Common myeloid progenitor, CD34-positive (primary cell): ENCODE measurements at regions not wholly inside any gene's neighbourhood (a gene's known extent, or its start where the extent isn't known, plus 50 kb on each side); places are given as distances from the start of the nearest gene placed in this dataset.

Source experiments
- CTCF ChIA-PET: fragments of 350-600 bp; sonication (Branson Sonifier 250); formaldehyde crosslinking; loops from one replicate; lab custom pipeline; 2021; ENCODE audit warnings: antibody characterized with exemption; lab: Charles Lee
- POLR2A ChIA-PET: fragments of 350-600 bp; sonication (Branson Sonifier 250); formaldehyde crosslinking; loops from one replicate; lab custom pipeline; 2021; ENCODE audit warnings: antibody characterized with exemption; lab: Charles Lee
- DNase-seq, 3 donors: peaks; one replicate each; pipeline versions ENCODE4 v3.0.0 to v3.0.0-alpha.2; 2013
- H3K27ac ChIP-seq, 2 experiments: 1 replicate in 1 of 2; 2 replicates in 1 of 2; pipeline ENCODE4 v1.7.0; 2013; ENCODE audit warnings: inconsistent platforms in 2 of 2, low read length in 2 of 2, mild to moderate bottlenecking in 2 of 2, low read depth in 1 of 2, moderate library complexity in 1 of 2; ENCODE audit not compliant: severe bottlenecking in 2 of 2, insufficient read depth in 1 of 2, poor library complexity in 1 of 2
- H3K27me3 ChIP-seq, 5 experiments: replicated peaks in 2 of 5; 1 replicate in 3 of 5; 2 replicates in 2 of 5; pipeline versions ENCODE4 v1.6.1 to v1.7.0; 2013; ENCODE audit warnings: low read length in 4 of 5, mild to moderate bottlenecking in 2 of 5, moderate library complexity in 2 of 5, inconsistent platforms in 1 of 5; ENCODE audit not compliant: insufficient read depth in 5 of 5, control insufficient read depth in 4 of 5
- H3K36me3 ChIP-seq, 4 experiments: 1 replicate in 2 of 4; 2 replicates in 2 of 4; pipeline versions ENCODE4 v1.6.1 to v1.7.0; 2013; ENCODE audit warnings: low read length in 3 of 4, control low read depth in 1 of 4, mild to moderate bottlenecking in 1 of 4; ENCODE audit not compliant: control insufficient read depth in 4 of 4, insufficient read depth in 4 of 4
- H3K4me1 ChIP-seq, 4 experiments: 1 replicate in 3 of 4; 2 replicates in 1 of 4; pipeline versions ENCODE4 v1.6.1 to v1.7.1; 2013; ENCODE audit warnings: low read length in 3 of 4, mild to moderate bottlenecking in 3 of 4, control low read depth in 1 of 4, inconsistent platforms in 1 of 4, moderate library complexity in 1 of 4; ENCODE audit not compliant: control insufficient read depth in 4 of 4, insufficient read depth in 4 of 4; ENCODE audit errors: control extremely low read depth in 1 of 4
- H3K4me3 ChIP-seq, 7 experiments: 1 replicate in 4 of 7; 2 replicates in 3 of 7; pipeline versions ENCODE4 v1.5.1 to v1.7.0; 2013; ENCODE audit warnings: mild to moderate bottlenecking in 7 of 7, low read length in 6 of 7, moderate library complexity in 6 of 7, inconsistent platforms in 2 of 7, low read depth in 2 of 7, control low read depth in 1 of 7; ENCODE audit not compliant: insufficient read depth in 4 of 7, control insufficient read depth in 1 of 7; ENCODE audit errors: extremely low read depth in 1 of 7
- H3K9me3 ChIP-seq, 5 experiments: 1 replicate in 4 of 5; 2 replicates in 1 of 5; pipeline versions ENCODE4 v1.6.1 to v1.7.1; 2013; ENCODE audit warnings: low read length in 4 of 5, mild to moderate bottlenecking in 2 of 5, inconsistent platforms in 1 of 5, low read depth in 1 of 5, moderate library complexity in 1 of 5; ENCODE audit not compliant: control insufficient read depth in 4 of 5, insufficient read depth in 2 of 5; ENCODE audit errors: control extremely low read depth in 1 of 5
- WGBS: methylation state at CpG from one replicate; pipeline ENCODE4 v1.1.5; 2013; ENCODE audit not compliant: insufficient coverage; 5-methylcytosine and 5-hydroxymethylcytosine counted together

DNA sequence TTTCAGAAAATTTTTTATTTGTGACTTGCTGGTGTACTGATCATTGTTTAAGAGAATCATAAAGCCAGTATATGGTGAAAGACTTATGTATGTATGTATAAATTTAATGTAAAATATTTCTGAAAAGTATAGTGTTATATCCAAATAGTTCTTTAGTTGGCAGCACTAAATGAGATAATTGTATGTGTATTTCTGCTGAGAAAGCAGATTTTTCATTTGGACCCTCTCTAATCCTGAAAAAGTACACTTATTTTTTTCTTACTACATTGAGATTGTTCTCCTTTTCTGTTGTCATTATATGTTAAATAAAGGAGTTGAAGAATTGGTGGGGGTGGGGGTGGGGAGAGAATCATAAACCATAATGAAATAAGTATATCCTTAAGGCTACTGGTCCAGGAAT, 324.9 kb upstream of the SUCLG2 start:
- Histone ChIP-seq H3K4me1 (no peaks in the 10 kb centered on the region), H3K9me3 (no peaks in the 10 kb centered on the region), H3K27ac (no peak overlapping the region), H3K36me3 (no peaks in the 10 kb centered on the region), H3K27me3 (peaks cover 0 to 1% (median 0%) of the 10 kb centered on the region in 5 experiments), H3K4me3 (no peak overlapping the region)
- DNase-seq, result no peak
- ChIA-PET CTCF (no interaction called here), POLR2A (no interaction called here)

DNA sequence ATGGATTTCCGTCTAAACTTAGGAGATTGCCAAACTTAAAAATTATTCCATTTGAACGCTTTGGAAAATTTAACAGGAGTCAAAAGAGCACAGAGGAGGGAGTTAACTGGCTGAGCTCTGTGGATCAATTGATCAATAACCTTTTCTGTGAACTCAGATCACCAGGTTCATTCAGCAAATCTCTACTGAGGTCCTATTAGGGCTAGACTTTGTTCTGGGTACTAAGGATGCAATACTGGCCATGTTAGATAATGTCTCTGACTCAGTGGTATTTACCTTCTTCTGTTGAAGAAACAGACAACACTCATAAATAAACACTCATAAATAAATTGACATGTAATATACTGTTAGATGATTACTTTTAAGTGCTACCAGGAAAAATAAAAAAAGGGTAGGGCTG, 323.4 kb upstream of the SUCLG2 start:
- no peak overlapping the region for H3K27ac ChIP-seq
- no peak overlapping the region for H3K4me3 ChIP-seq
- no peaks in the 10 kb centered on the region for H3K9me3 ChIP-seq
- no peaks in the 10 kb centered on the region for H3K36me3 ChIP-seq
- no peaks in the 10 kb centered on the region for H3K4me1 ChIP-seq
- ChIA-PET POLR2A (interaction anchor here (0.6 kb wide), 1 partner anchor 43 kb away, joined by 4 read pairs; no protein-coding TSS in a partner anchor), CTCF (no interaction called here)
- DNase-seq, result no peak
- WGBS, result 100% methylated on average over 2 of the region's 2 CpGs
- H3K27me3 ChIP-seq, result peaks cover 0 to 1% (median 0%) of the 10 kb centered on the region in 5 experiments

DNA sequence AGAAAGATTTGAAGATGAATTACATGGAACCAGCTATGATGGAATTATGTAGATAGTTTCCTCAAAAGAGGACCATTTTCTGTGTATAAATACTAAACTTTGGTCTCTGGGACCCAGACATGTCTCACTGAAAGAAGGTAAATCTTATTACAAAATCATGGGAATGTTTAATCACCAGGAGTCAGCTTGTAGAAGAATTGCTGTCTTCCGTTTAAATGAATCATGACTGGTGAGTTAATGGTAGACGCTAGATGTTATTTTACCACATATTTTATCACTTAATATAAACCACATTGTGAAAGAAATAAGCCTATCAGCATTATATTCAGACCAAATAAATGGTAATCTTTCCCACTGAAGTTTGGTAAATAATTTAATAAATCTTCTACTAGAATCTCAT, 322.3 kb upstream of the SUCLG2 start:
- ChIA-PET POLR2A (no interaction called here), CTCF (no interaction called here)
- Histone ChIP-seq H3K27me3 (peaks cover 0 to 1% (median 0%) of the 10 kb centered on the region in 5 experiments), H3K9me3 (no peaks in the 10 kb centered on the region), H3K36me3 (no peaks in the 10 kb centered on the region), H3K4me3 (no peak overlapping the region), H3K4me1 (no peaks in the 10 kb centered on the region), H3K27ac (no peak overlapping the region)
- no CpG with 5 or more reads among the region's 2 CpGs for WGBS
- DNase-seq, result no peak

DNA sequence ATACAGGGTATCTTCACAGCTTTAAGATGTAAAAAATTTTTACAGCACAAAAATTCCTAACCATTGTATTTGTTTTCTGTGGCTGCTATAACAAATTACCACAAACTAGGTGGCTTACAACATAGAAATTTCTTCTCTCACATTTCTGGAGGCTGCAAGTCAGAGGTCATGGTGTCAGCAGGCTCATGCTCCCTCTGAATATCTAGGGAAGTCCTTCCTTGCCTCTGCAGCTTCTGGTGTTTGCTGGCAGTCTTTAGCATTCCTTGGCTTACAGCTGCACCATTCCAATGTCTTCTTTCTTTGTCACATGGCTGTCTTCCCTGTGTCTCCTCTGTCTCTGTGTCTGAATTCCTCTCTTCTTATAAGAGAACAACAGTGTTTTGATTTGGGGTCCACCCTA, 310.2 kb upstream of the SUCLG2 start:
- Histone ChIP-seq H3K27ac (no peak overlapping the region), H3K36me3 (no peaks in the 10 kb centered on the region), H3K9me3 (no peaks in the 10 kb centered on the region), H3K27me3 (no peaks in the 10 kb centered on the region), H3K4me1 (no peaks in the 10 kb centered on the region), H3K4me3 (no peak overlapping the region)
- POLR2A ChIA-PET, result no interaction called here
- CTCF ChIA-PET, result no interaction called here
- DNase-seq, result no peak

DNA sequence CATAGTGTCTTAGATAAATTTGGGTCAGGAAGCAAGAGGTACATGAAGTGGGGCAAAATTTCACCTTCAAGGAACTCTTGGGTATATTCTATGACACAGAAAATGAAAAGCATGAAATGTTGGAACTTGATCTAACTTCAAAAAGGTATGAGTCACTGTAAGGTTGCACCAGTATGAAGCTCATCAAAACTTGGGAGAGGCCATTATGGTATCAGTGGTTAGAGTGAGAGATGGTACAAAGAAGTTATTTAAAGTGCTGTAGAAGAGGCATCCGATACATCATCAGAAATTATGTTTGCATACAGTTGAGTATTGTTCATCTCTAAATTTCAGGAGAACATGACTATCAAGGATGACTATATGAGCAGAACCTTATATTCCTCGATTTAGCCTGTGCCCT, 302.9 kb upstream of the SUCLG2 start:
- H3K4me3 ChIP-seq, result no peak overlapping the region
- no peak for DNase-seq
- POLR2A ChIA-PET, result no interaction called here
- 86% methylated on average over 1 of the region's 2 CpGs for WGBS
- no peaks in the 10 kb centered on the region for H3K9me3 ChIP-seq
- H3K4me1 ChIP-seq, result no peaks in the 10 kb centered on the region
- no peaks in the 10 kb centered on the region for H3K36me3 ChIP-seq
- no peaks in the 10 kb centered on the region for H3K27me3 ChIP-seq
- H3K27ac ChIP-seq, result no peak overlapping the region
- CTCF ChIA-PET, result no interaction called here

DNA sequence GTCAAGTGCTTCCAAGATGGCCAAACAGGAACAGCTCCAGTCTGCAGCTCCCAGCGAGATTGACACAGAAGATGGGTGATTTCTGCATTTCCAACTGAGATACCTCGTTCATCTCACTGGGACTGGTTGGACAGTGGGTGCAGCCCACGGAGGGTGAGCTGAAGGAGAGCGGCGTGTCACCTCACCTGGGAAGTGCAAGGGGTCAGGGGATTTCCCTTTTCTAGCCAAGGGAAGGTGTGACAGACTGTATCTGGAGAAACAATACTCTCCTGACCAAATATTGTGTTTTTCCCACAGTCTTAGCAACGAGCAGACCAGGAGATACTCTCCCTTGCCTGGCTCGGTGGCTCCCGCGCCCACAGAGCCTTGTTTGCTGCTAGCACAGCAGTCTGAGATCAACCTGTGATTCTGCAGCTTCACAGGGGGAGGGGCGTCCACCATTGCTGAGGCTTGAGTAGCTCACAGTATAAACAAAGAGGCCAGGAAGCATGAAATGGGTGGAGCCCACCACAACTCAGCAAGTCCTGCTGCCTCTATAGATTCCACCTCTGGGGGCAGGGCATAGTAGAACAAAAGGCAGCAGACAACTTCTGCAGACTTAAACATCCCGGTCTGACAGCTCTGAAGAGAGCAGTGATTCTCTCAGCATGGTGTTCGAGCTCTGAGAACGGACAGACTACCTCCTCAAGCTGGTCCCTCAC, 293.5 kb upstream of the SUCLG2 start:
- POLR2A ChIA-PET, result no interaction called here
- Histone ChIP-seq H3K9me3 (peaks cover 0 to 3% (median 0%) of the 10 kb centered on the region in 5 experiments), H3K4me3 (no peak overlapping the region), H3K4me1 (no peaks in the 10 kb centered on the region), H3K27me3 (no peaks in the 10 kb centered on the region), H3K36me3 (no peaks in the 10 kb centered on the region), H3K27ac (no peak overlapping the region)
- CTCF ChIA-PET, result interaction anchor here (1.7 kb wide), 1 partner anchor 21 kb away, joined by 3 read pairs; no protein-coding TSS in a partner anchor
- DNase-seq, result no peak
- 82% methylated on average over 13 of the region's 13 CpGs for WGBS

DNA sequence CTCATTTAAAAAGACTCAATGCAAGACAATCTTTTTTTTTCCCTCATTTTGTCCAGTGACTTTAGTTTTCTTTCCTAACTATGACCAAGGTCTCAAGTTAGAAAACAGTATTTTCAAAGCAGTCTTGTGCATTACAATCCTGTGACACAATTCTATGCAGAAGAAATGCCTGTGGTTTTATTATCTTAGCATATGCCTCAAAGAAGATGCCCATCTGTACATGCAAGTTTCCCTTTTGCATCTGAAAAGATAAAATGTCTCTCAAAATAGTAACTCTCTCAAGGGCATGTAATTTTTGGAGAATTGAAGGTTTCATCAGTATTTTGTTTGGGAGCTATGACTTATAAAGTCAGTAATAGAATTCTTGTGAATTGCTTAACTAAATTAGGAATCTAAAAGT, 292.0 kb upstream of the SUCLG2 start:
- no peaks in the 10 kb centered on the region for H3K36me3 ChIP-seq
- DNase-seq, result no peak
- H3K9me3 ChIP-seq, result peaks cover 0 to 3% (median 0%) of the 10 kb centered on the region in 5 experiments
- ChIA-PET CTCF (no interaction called here), POLR2A (no interaction called here)
- H3K27me3 ChIP-seq, result no peaks in the 10 kb centered on the region
- H3K27ac ChIP-seq, result no peak overlapping the region
- H3K4me3 ChIP-seq, result no peak overlapping the region
- no peaks in the 10 kb centered on the region for H3K4me1 ChIP-seq
